ENCODE measurements at regions not wholly inside any gene's neighbourhood (a gene's known extent, or its start where the extent isn't known, plus 50 kb on each side); places are given as distances from the start of the nearest gene placed in this dataset.
"Not testable (repeated sequence)": the region's sequence is repeated elsewhere in the genome, so short reads cannot be mapped to it uniquely, and the experiment has no call there.

DNA sequence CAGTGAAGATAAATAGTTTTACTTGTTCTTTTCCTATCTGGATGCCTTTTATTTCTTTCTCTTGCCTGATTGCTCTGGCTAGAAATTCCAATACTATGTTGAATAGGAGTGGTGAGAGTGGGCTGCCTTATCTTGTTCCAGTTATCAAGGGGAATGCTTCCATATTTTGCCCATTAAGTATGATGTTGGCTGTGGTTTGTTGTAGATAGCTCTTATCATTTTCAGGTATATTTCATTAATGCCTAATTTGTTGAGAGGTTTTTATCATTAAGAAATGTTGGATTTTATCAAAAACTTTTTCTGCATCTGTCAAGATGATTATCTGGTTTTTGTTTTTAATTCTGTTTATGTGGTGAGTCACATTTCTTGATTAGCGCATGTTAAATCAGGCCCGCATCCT, 655.8 kb downstream of the NUP35 start:
- H3K36me3 ChIP-seq (ENCODE audit: control insufficient read depth, insufficient read depth, low read length): no peaks in the 10 kb centered on the region
- DNase-seq (ENCODE audit: low read depth): no peak
- no peak overlapping the region for H3K4me3 ChIP-seq (ENCODE audit: low read depth, low read length)
- no peaks in the 10 kb centered on the region for H3K27me3 ChIP-seq (ENCODE audit: control insufficient read depth, insufficient read depth, low read length)
- TF ChIP-seq, protein P1, sequence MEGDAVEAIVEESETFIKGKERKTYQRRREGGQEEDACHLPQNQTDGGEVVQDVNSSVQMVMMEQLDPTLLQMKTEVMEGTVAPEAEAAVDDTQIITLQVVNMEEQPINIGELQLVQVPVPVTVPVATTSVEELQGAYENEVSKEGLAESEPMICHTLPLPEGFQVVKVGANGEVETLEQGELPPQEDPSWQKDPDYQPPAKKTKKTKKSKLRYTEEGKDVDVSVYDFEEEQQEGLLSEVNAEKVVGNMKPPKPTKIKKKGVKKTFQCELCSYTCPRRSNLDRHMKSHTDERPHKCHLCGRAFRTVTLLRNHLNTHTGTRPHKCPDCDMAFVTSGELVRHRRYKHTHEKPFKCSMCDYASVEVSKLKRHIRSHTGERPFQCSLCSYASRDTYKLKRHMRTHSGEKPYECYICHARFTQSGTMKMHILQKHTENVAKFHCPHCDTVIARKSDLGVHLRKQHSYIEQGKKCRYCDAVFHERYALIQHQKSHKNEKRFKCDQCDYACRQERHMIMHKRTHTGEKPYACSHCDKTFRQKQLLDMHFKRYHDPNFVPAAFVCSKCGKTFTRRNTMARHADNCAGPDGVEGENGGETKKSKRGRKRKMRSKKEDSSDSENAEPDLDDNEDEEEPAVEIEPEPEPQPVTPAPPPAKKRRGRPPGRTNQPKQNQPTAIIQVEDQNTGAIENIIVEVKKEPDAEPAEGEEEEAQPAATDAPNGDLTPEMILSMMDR (IDR thresholded peaks at IDR 0.05; ENCODE audit: insufficient read depth, low read length, severe bottlenecking): no peak
- no peak for FAIRE-seq

DNA sequence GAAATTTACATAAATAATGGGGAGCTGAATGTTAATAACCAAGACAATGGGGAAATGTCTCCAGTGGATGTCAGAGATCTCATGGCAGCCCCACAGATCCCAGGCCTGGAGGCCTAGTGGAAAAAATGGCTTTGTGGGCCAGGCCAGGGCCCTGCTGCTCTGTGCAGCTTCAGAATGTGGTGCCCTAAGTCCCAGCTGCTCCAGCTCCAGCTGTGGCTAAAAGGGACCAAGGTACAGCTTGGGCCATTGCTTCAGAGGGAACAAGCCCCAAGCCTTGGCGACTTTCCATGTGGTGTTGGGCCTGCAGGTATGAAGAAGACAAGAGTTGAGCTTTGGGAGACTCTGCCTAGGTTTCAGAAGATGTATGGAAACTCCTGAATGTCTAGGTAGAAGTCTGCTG, 658.2 kb downstream of the NUP35 start:
- FAIRE-seq: peak; percentile 66
- TF ChIP-seq, protein P1 (IDR thresholded peaks at IDR 0.05; ENCODE audit: insufficient read depth, low read length, severe bottlenecking): no peak
- H3K36me3 ChIP-seq (ENCODE audit: control insufficient read depth, insufficient read depth, low read length): no peaks in the 10 kb centered on the region
- H3K4me3 ChIP-seq (ENCODE audit: low read depth, low read length): no peak overlapping the region
- DNase-seq (ENCODE audit: low read depth): no peak
- H3K27me3 ChIP-seq (ENCODE audit: control insufficient read depth, insufficient read depth, low read length): no peaks in the 10 kb centered on the region

DNA sequence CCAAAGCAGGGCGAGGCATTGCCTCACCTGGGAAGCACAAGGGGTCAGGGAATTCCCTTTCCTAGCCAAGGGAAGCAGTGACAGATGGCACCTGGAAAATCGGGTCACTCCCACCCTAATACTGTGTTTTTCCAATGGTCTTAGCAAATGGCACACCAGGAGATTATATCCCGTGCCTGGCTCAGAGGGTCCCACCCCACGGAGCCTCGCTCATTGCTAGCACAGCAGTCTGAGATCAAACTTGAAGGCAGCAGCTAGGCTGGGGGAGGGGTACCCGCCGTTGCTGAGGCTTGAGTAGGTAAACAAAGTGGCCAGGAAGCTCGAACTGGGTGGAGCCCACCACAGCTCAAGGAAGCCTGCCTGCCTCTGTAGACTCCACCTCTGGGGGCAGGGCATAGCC, 664.6 kb downstream of the NUP35 start:
- not testable (repeated sequence) for DNase-seq (ENCODE audit: low read depth); H3K4me3 ChIP-seq (ENCODE audit: low read depth, low read length); FAIRE-seq; H3K27me3 ChIP-seq (ENCODE audit: control insufficient read depth, insufficient read depth, low read length); H3K36me3 ChIP-seq (ENCODE audit: control insufficient read depth, insufficient read depth, low read length)

DNA sequence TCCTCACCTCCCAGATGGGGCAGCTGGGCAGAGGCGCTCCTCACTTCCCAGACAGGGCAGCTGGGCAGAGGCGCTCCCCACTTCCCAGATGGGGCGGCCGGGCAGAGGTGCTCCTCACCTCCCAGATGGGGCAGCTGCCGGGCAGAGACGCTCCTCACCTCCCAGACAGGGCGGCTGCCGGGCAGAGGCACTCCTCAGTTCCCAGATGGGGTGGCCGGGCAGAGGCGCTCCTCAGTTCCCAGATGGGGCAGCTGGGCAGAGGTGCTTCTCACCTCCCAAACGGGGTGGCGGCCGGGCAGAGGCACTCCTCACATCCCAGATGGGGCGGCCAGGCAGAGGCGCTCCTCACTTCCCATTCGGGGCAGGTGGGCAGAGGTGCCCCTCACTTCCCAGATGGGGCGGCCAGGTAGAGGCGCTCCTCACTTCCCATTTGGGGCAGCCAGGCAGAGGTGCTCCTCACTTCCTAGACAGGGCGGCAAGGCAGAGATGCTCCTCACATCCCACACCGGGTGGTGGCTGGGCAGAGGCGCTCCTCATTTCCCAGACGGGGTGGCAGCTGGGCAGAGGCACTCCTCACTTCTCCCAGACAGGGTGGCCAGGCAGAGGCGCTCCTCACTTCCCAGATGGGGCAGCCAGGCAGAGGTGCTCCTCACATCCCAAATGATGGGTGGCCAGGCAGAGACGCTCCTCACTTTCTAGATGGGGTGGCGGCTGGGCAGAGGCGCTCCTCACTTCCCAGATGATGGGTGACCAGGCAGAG, 668.1 kb downstream of the NUP35 start:
- not testable (repeated sequence) for DNase-seq (ENCODE audit: low read depth); H3K27me3 ChIP-seq (ENCODE audit: control insufficient read depth, insufficient read depth, low read length); H3K36me3 ChIP-seq (ENCODE audit: control insufficient read depth, insufficient read depth, low read length); FAIRE-seq; H3K4me3 ChIP-seq (ENCODE audit: low read depth, low read length)

DNA sequence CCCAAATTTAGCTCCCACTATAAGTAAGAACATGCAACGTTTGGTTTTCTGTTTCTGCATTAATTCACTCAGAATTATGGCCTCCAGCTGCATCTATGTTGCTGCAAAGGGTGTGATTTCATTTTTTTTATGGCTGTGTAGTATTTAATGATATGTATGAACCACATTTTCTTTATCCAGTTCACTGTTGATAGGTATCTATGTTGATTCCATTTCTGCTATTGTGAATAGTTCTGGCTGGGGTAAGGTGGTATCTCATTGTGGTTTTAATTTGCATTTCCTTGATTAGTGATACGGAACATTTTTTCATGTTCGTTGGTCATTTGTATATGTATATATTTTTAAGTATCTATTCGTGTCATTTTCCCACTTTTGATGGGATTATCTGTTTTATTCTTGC, 674.3 kb downstream of the NUP35 start:
- Histone ChIP-seq H3K36me3 (ENCODE audit: control insufficient read depth, insufficient read depth, low read length) (no peaks in the 10 kb centered on the region), H3K4me3 (ENCODE audit: low read depth, low read length) (no peak overlapping the region), H3K27me3 (ENCODE audit: control insufficient read depth, insufficient read depth, low read length) (no peaks in the 10 kb centered on the region)
- FAIRE-seq (no peak), DNase-seq (ENCODE audit: low read depth) (no peak)
- TF ChIP-seq, protein P1 (IDR thresholded peaks at IDR 0.05; ENCODE audit: insufficient read depth, low read length, severe bottlenecking): no peak

DNA sequence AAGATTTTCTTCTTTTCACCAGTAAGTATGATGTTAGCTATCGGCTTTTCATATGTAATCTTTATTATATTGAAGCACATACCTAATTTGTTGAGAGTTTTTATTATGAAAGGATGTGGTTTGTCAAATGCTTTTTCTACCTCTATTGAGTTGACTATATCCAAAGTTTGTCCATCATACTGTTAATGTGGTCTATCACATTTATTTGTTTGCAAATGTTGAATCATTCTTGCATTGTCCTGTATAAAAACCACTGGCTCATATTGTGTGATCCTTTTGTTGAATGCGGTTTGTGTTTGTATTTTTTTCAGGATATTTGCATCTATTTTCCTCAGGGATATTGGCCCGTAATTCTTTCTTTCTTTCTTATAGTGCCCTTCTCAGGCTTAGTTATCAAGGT, 675.5 kb downstream of the NUP35 start:
- Histone ChIP-seq H3K27me3 (ENCODE audit: control insufficient read depth, insufficient read depth, low read length) (no peaks in the 10 kb centered on the region), H3K4me3 (ENCODE audit: low read depth, low read length) (no peak overlapping the region), H3K36me3 (ENCODE audit: control insufficient read depth, insufficient read depth, low read length) (no peaks in the 10 kb centered on the region)
- TF ChIP-seq, protein P1 (IDR thresholded peaks at IDR 0.05; ENCODE audit: insufficient read depth, low read length, severe bottlenecking): no peak
- FAIRE-seq: no peak
- no peak for DNase-seq (ENCODE audit: low read depth)

DNA sequence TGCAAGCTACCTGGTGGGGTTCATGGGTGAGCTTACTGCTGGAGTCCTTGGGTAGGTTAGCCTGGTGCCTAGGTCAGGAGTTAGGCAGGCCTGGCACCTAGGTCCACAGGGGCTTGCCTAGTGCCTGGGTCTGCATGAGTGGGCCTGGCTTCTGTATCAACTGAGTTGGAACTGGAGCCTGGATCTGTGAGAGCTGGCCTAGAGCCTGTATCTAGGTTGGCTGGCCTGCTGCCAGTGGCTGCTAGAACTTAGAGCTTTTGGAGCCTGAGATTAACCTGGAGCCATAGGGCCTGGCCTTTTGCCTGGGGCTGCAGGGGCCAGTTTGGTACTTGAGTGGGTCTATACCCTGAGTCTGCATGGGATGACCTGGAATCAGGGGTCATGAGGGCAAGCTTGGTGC, 679.4 kb downstream of the NUP35 start:
- TF ChIP-seq, protein P1 (IDR thresholded peaks at IDR 0.05; ENCODE audit: insufficient read depth, low read length, severe bottlenecking): no peak
- H3K36me3 ChIP-seq (ENCODE audit: control insufficient read depth, insufficient read depth, low read length): no peaks in the 10 kb centered on the region
- H3K4me3 ChIP-seq (ENCODE audit: low read depth, low read length): no peak overlapping the region
- DNase-seq (ENCODE audit: low read depth): no peak
- no peak for FAIRE-seq
- no peaks in the 10 kb centered on the region for H3K27me3 ChIP-seq (ENCODE audit: control insufficient read depth, insufficient read depth, low read length)

All from bronchial epithelial cell (primary cell).